ENCODE measurements at regions not wholly inside any gene's neighbourhood (a gene's known extent, or its start where the extent isn't known, plus 50 kb on each side); places are given as distances from the start of the nearest gene placed in this dataset.

DNA sequence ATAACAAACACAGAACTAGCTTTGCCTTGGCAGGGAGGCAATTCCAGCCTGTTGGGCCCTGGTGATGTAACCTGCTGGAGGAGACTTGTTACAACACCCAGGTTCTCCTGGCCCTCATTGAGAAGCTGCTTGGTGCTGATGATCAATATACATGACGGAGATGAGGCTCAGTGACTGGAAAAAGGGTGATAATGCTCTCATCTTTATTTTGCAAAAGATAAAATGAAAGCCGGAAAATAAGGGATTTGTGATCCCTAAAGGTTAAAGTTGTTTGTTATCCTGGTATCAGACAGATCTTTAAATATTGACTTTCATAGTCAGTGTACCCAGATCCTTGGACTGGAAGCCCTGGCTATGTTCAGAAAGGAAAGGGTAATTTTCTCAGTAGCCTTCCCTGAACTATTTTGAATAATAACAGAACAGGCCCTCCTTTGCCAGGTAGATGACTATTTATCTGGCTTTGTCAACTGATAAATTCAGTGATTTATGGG, 118.9 kb upstream of the MEIS2 start:
- no peak for DNase-seq (ENCODE audit: low read depth)
- Histone ChIP-seq H3K4me3 (ENCODE audit: low read depth, low read length) (no peak overlapping the region), H3K27me3 (ENCODE audit: control insufficient read depth, insufficient read depth, low read length) (no peaks in the 10 kb centered on the region), H3K36me3 (ENCODE audit: control insufficient read depth, insufficient read depth, low read length) (no peaks in the 10 kb centered on the region)
- TF ChIP-seq, protein P1, sequence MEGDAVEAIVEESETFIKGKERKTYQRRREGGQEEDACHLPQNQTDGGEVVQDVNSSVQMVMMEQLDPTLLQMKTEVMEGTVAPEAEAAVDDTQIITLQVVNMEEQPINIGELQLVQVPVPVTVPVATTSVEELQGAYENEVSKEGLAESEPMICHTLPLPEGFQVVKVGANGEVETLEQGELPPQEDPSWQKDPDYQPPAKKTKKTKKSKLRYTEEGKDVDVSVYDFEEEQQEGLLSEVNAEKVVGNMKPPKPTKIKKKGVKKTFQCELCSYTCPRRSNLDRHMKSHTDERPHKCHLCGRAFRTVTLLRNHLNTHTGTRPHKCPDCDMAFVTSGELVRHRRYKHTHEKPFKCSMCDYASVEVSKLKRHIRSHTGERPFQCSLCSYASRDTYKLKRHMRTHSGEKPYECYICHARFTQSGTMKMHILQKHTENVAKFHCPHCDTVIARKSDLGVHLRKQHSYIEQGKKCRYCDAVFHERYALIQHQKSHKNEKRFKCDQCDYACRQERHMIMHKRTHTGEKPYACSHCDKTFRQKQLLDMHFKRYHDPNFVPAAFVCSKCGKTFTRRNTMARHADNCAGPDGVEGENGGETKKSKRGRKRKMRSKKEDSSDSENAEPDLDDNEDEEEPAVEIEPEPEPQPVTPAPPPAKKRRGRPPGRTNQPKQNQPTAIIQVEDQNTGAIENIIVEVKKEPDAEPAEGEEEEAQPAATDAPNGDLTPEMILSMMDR (IDR thresholded peaks at IDR 0.05; ENCODE audit: insufficient read depth, low read length, poor library complexity, severe bottlenecking) = no peak

DNA sequence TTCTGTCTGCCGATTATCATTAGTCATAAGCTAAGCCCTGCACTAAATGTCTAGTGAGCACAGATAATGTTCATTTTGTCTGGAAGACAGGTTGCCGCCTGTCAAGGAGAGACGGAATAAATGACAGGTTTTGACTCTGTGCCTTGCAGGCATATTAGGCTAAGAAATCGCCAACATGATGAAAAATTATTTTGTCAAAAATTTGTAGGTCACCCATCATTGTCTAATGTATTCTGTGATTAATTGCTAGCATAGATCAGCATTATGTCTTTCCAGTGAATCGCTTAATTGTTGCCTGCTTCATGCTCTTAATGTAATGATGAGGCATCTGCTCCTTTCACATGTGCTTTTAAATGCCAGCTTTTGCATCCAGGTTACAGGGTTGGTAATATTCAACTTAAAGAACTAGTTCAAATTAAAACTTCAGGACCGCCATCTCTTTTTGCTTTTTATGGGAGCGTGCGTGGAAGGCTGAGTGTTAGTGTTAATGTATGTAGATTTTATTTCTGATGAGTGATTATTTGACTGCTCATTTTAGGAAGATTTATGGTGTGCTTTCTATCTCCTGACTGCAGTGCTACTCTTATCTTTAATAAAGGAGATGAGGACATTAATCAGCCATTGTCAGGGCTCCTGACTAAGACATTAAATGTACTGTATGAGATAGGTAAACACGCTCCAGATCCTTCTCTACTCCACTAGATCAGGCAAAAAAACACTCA, 120.8 kb upstream of the MEIS2 start:
- no peak for DNase-seq (ENCODE audit: low read depth)
- Histone ChIP-seq H3K4me3 (ENCODE audit: low read depth, low read length) (no peak overlapping the region), H3K27me3 (ENCODE audit: control insufficient read depth, insufficient read depth, low read length) (no peaks in the 10 kb centered on the region), H3K36me3 (ENCODE audit: control insufficient read depth, insufficient read depth, low read length) (no peaks in the 10 kb centered on the region)
- TF ChIP-seq, protein P1 (IDR thresholded peaks at IDR 0.05; ENCODE audit: insufficient read depth, low read length, poor library complexity, severe bottlenecking) = no peak

DNA sequence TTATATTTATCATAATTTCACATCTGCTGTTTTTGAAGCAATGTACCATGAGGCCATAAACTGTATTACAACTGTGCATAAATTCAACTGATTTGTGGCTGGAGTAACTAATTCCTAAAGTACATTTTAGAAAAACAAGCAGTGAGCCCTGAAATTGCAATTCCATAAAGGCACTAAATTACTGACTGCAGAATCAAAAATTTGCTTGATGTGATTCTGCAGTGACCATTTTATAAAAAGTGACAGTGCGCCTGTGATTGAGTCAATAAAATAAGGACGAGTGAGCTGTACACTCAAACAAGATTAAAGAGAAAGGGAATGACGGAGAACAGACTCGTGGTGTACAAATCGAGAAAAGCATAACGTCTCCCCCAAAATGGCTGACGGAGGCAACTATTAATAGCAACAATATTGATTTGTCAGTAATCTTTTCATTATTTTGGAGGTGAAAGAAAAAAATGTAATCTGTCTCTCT, 121.4 kb upstream of the MEIS2 start:
- Histone ChIP-seq H3K4me3 (ENCODE audit: low read depth, low read length) (no peak overlapping the region), H3K36me3 (ENCODE audit: control insufficient read depth, insufficient read depth, low read length) (no peaks in the 10 kb centered on the region), H3K27me3 (ENCODE audit: control insufficient read depth, insufficient read depth, low read length) (no peaks in the 10 kb centered on the region)
- TF ChIP-seq, protein P1 (IDR thresholded peaks at IDR 0.05; ENCODE audit: insufficient read depth, low read length, poor library complexity, severe bottlenecking) = no peak
- no peak for DNase-seq (ENCODE audit: low read depth)

DNA sequence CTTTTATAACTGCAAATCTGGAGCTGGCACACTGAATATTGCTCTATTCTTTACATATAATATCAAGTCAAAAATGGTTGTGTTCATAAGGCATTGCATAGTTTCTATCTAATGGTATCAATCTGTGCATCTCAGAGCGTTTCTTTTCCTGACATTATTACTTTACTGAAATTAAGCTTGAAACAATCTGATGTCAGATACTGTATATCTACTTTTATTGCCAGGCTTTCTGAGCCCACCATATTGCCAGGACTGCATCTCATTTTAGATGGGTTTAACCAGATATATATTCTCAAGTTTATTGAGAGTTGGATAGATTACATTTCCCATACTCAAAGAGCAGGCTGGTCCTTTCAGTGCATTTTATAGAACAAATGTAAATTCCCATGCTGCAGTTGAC, 122.7 kb upstream of the MEIS2 start:
- Histone ChIP-seq H3K4me3 (ENCODE audit: low read depth, low read length) (no peak overlapping the region), H3K27me3 (ENCODE audit: control insufficient read depth, insufficient read depth, low read length) (no peaks in the 10 kb centered on the region), H3K36me3 (ENCODE audit: control insufficient read depth, insufficient read depth, low read length) (no peaks in the 10 kb centered on the region)
- TF ChIP-seq, protein P1 (IDR thresholded peaks at IDR 0.05; ENCODE audit: insufficient read depth, low read length, poor library complexity, severe bottlenecking) = no peak
- no peak for DNase-seq (ENCODE audit: low read depth)

DNA sequence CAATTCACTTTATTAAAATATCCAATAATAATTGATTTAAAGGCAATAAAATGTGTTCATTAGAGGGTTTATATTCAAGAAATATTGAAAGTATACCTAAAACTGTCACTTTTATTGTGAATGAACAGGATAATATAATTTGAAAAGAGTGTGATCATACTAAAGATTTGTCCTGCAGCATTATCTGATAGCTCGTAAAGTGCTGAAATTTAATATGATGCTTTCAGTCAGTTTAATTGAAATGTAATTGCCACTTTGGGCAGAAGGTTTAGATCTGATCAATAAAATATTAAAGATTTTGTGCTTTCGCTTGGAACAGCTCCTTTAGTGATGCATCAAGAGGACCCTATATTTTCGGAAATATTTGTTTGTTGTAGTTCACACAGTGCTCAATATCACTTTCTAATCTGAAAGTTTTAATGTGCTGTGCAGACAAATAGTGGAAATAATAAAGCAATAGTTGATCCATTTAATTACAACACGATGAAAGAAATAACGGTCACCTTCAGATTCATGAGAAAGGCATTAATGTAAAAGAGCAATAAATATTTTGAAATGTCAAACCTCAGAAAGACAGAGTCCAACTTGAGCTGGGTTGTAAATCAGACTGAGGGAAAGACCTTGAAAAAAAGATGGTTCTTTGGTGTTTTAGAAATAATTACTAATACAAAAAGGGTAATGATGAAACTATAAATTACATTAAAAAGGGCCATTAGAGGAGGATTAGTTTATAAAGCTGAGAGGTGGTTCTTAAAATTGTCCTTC, 129.7 kb upstream of the MEIS2 start:
- no peak overlapping the region for H3K4me3 ChIP-seq (ENCODE audit: low read depth, low read length)
- TF ChIP-seq, protein P1 (IDR thresholded peaks at IDR 0.05; ENCODE audit: insufficient read depth, low read length, poor library complexity, severe bottlenecking) = no peak

More for the DNA sequence above, 129.7 kb upstream of the MEIS2 start:
- DNase-seq (ENCODE audit: low read depth) = no peak
- H3K27me3 ChIP-seq (ENCODE audit: control insufficient read depth, insufficient read depth, low read length) = no peaks in the 10 kb centered on the region
- H3K36me3 ChIP-seq (ENCODE audit: control insufficient read depth, insufficient read depth, low read length) = no peaks in the 10 kb centered on the region

Data from kidney epithelial cell (primary cell).